SK-N-MC (cell line): ENCODE measurements at regions not wholly inside any gene's neighbourhood (a gene's known extent, or its start where the extent isn't known, plus 50 kb on each side); places are given as distances from the start of the nearest gene placed in this dataset.

ENCODE experiments used
- EZH2 ChIP-seq: fragments of 200-600 bp; sonication (generic); IDR thresholded peaks from one replicate; pipeline ENCODE4 v1.6.1; 2017; ENCODE audit warnings: antibody characterized with exemption
- FOXP2 ChIP-seq: optimal IDR thresholded peaks from 2 replicates; pipeline ENCODE3; 2011; ENCODE audit warnings: mild to moderate bottlenecking, moderate library complexity; ENCODE audit not compliant: insufficient read depth; ENCODE audit errors: extremely low read length, control extremely low read depth
- POLR2AphosphoS5 ChIP-seq: IDR thresholded peaks from 2 replicates; pipeline ENCODE4 v1.6.1; 2012; ENCODE audit warnings: mild to moderate bottlenecking, low read depth, low read length, borderline replicate concordance

- TF ChIP-seq POLR2AphosphoS5: no peak
- TF ChIP-seq EZH2: no peak
- no peak for TF ChIP-seq FOXP2
Measured at GRCh38 chr6:141744194-141744925, 388.4 kb upstream of the GJE1 start.
